ENCODE measurements at regions not wholly inside any gene's neighbourhood (a gene's known extent, or its start where the extent isn't known, plus 50 kb on each side); places are given as distances from the start of the nearest gene placed in this dataset.

- Histone ChIP-seq H2AK5ac (ENCODE audit: insufficient read length, low read length) (no peak overlapping the region), H2BK15ac (ENCODE audit: low read depth, low read length) (no peak overlapping the region), H3K79me1 (ENCODE audit: insufficient read depth, low read depth, low read length, poor library complexity, severe bottlenecking) (no peaks in the 10 kb centered on the region), H2AFZ (ENCODE audit: low read length) (no peak overlapping the region), H2BK12ac (ENCODE audit: insufficient read length, low read depth, low read length) (no peak overlapping the region), H3K56ac (ENCODE audit: insufficient read length, low read depth, low read length) (no peak overlapping the region), H4K20me1 (ENCODE audit: control insufficient read depth, insufficient read depth, insufficient read length) (no peaks in the 10 kb centered on the region), H3K9ac (ENCODE audit: extremely low read depth, insufficient read length, low read length) (no peak overlapping the region), H3K9me3 (ENCODE audit: control insufficient read depth, low read depth, low read length) (no peaks in the 10 kb centered on the region), H3K4me2 (ENCODE audit: insufficient read depth, insufficient read length, low read length) (no peak overlapping the region), H3K14ac (ENCODE audit: insufficient read depth, low read length) (no peak overlapping the region), H4K5ac (ENCODE audit: insufficient read length, low read depth, low read length) (no peak overlapping the region), H2BK20ac (ENCODE audit: low read depth, low read length, poor library complexity, severe bottlenecking) (no peak overlapping the region), H3K23ac (ENCODE audit: insufficient read length, low read depth, low read length) (no peak overlapping the region), H3K23me2 (ENCODE audit: insufficient read length, low read depth, low read length, poor library complexity, severe bottlenecking) (no peaks in the 10 kb centered on the region), H3K79me2 (ENCODE audit: insufficient read depth, low read length) (no peaks in the 10 kb centered on the region), H3T11ph (ENCODE audit: low read length) (no peak overlapping the region), H3K27me3 (ENCODE audit: insufficient read depth, low read length) (no peaks in the 10 kb centered on the region), H3K27ac (ENCODE audit: insufficient read length, low read depth, low read length) (no peak overlapping the region), H3K18ac (ENCODE audit: insufficient read length, low read depth, low read length) (no peak overlapping the region), H4K8ac (replicated peaks; ENCODE audit: insufficient read length, low read depth, low read length) (no peak overlapping the region), H2BK120ac (ENCODE audit: low read depth, low read length, poor library complexity, severe bottlenecking) (no peak overlapping the region), H3K4me1 (ENCODE audit: insufficient read depth, low read length) (no peaks in the 10 kb centered on the region), H2BK5ac (ENCODE audit: insufficient read length, low read length) (no peak overlapping the region), H4K91ac (ENCODE audit: insufficient read length, low read depth, low read length) (no peak overlapping the region), H3K4ac (ENCODE audit: low read depth, low read length) (no peak overlapping the region)
- no CpG with 5 or more reads among the region's 2 CpGs for WGBS (ENCODE audit: extremely low coverage, insufficient read length, low lambda C conversion rate)
- no peak overlapping the region for H3K4me3 Mint-ChIP-seq
- H3K27me3 Mint-ChIP-seq (ENCODE audit: low read depth), result no peaks in the 10 kb centered on the region
- H3K27ac Mint-ChIP-seq, result no peak overlapping the region
- TF ChIP-seq CTCF (conservative IDR thresholded peaks at IDR 0.05), result no peak
- H3K36me3 Mint-ChIP-seq (ENCODE audit: insufficient read depth in 1 of 3, low read depth in 3 of 3), result peaks cover 0 to 1% (median 0%) of the 10 kb centered on the region in 3 experiments; a peak in 1 of 7 replicates
- no peaks in the 10 kb centered on the region; a peak in 4 of 5 replicates for H3K9me3 Mint-ChIP-seq
- H3K4me1 Mint-ChIP-seq, result no peaks in the 10 kb centered on the region
- DNase-seq, result no peak
Observed at GRCh38 chr9:108399851-108400250, 455.9 kb downstream of the ACTL7B start.
